ENCODE measurements at regions not wholly inside any gene's neighbourhood (a gene's known extent, or its start where the extent isn't known, plus 50 kb on each side); places are given as distances from the start of the nearest gene placed in this dataset.

GRCh38 chr2:116787848-116788247 lies 1026.6 kb upstream of the DDX18 start:
- TF ChIP-seq REST (IDR thresholded peaks at IDR 0.05; ENCODE audit: insufficient read depth in 1 of 2, low read depth in 2 of 2, low read length in 2 of 2): no peak
- no peak for TF ChIP-seq TAF1 (IDR thresholded peaks at IDR 0.05; ENCODE audit: borderline replicate concordance, insufficient read depth, low read length)

Measured in PFSK-1 (cell line).